Calu3 (cell line): ENCODE measurements at regions not wholly inside any gene's neighbourhood (a gene's known extent, or its start where the extent isn't known, plus 50 kb on each side); places are given as distances from the start of the nearest gene placed in this dataset.
"Not testable (repeated sequence)": the region's sequence is repeated elsewhere in the genome, so short reads cannot be mapped to it uniquely, and the experiment has no call there.

Source experiments
- BruUV-seq: library from RNA; stranded (reverse); fragments of 400-500 nt; replicated peaks from 2 replicates; lab custom pipeline; 2021; lab: Mats Ljungman, UMichigan
- CTCF ChIA-PET: fragments of 300-600 bp; sonication (Branson Sonifier 250); formaldehyde crosslinking; loops from one replicate; lab custom pipeline; 2022; ENCODE audit warnings: antibody characterized with exemption; lab: Charles Lee
- DNase-seq: peaks from one replicate; pipeline ENCODE4 v3.0.0; 2022
- H3K27ac Mint-ChIP-seq: one replicate; pipeline ENCODE4 v1.8.0; 2022; ENCODE audit warnings: mixed read lengths; ENCODE audit not compliant: unreplicated experiment
- H3K27me3 Mint-ChIP-seq: one replicate; pipeline ENCODE4 v1.8.0; 2022; ENCODE audit warnings: mixed read lengths; ENCODE audit not compliant: unreplicated experiment
- H3K36me3 Mint-ChIP-seq: one replicate; pipeline ENCODE4 v1.8.0; 2022; ENCODE audit warnings: mild to moderate bottlenecking, moderate library complexity, mixed read lengths; ENCODE audit not compliant: insufficient read depth, unreplicated experiment
- H3K4me1 Mint-ChIP-seq: one replicate; pipeline ENCODE4 v1.8.0; 2022; ENCODE audit warnings: mild to moderate bottlenecking, low read depth, mixed read lengths; ENCODE audit not compliant: unreplicated experiment
- H3K4me3 Mint-ChIP-seq: one replicate; pipeline ENCODE4 v1.8.0; 2022; ENCODE audit warnings: mild to moderate bottlenecking, low read depth, moderate library complexity, mixed read lengths; ENCODE audit not compliant: unreplicated experiment
- H3K9me3 Mint-ChIP-seq: one replicate; pipeline ENCODE4 v1.8.0; 2022; ENCODE audit warnings: low read depth, mixed read lengths; ENCODE audit not compliant: unreplicated experiment
- CTCF ChIP-seq: fragments of 200-600 bp; IDR thresholded peaks from one replicate; pipeline ENCODE4 v1.8.0; 2022; ENCODE audit warnings: antibody characterized with exemption; ENCODE audit not compliant: unreplicated experiment
- intact Hi-C: fragments of 100-400 bp; cut with micrococcal nuclease; formaldehyde crosslinking; loops from one replicate; pipeline ENCODE4 v1.10.0; 2022; ENCODE audit not compliant: unreplicated experiment

GRCh38 chr4:66372706-66373105 lies 702.4 kb upstream of the EPHA5 start:
- intact Hi-C loops: no loop called here
- BruUV-seq: no TSS peak
- no peak for TF ChIP-seq CTCF

GRCh38 chr4:66367043-66367660 lies 696.9 kb upstream of the EPHA5 start:
- intact Hi-C loops: no loop called here
- CTCF ChIA-PET: no interaction called here
- DNase-seq: no peak
- no peaks in the 10 kb centered on the region for H3K9me3 Mint-ChIP-seq
- H3K4me1 Mint-ChIP-seq: no peaks in the 10 kb centered on the region
- BruUV-seq: no TSS peak
- H3K27me3 Mint-ChIP-seq: no peaks in the 10 kb centered on the region
- no peaks in the 10 kb centered on the region for H3K36me3 Mint-ChIP-seq
- H3K27ac Mint-ChIP-seq: no peak overlapping the region
- TF ChIP-seq CTCF: no peak
- H3K4me3 Mint-ChIP-seq: no peak overlapping the region

More at GRCh38 chr4:66372706-66373105, 702.4 kb upstream of the EPHA5 start:
- no peak for DNase-seq
- H3K27ac Mint-ChIP-seq: no peak overlapping the region
- no peaks in the 10 kb centered on the region for H3K4me1 Mint-ChIP-seq
- H3K9me3 Mint-ChIP-seq: no peaks in the 10 kb centered on the region
- no peak overlapping the region for H3K4me3 Mint-ChIP-seq
- no peaks in the 10 kb centered on the region for H3K27me3 Mint-ChIP-seq
- CTCF ChIA-PET: no interaction called here
- no peaks in the 10 kb centered on the region for H3K36me3 Mint-ChIP-seq

GRCh38 chr4:66360395-66360794 lies 690.1 kb upstream of the EPHA5 start:
- H3K36me3 Mint-ChIP-seq, CTCF ChIA-PET, intact Hi-C loops, H3K9me3 Mint-ChIP-seq, H3K27ac Mint-ChIP-seq, BruUV-seq, DNase-seq, H3K4me3 Mint-ChIP-seq, H3K27me3 Mint-ChIP-seq, H3K4me1 Mint-ChIP-seq: not testable (repeated sequence)

- CTCF ChIA-PET: no interaction called here
- intact Hi-C loops: no loop called here
- DNase-seq: no peak
- Mint-ChIP-seq H3K9me3 (no peaks in the 10 kb centered on the region), H3K27ac (no peak overlapping the region), H3K36me3 (no peaks in the 10 kb centered on the region), H3K4me1 (no peaks in the 10 kb centered on the region), H3K27me3 (no peaks in the 10 kb centered on the region), H3K4me3 (no peak overlapping the region)
- BruUV-seq: no TSS peak
- no peak for TF ChIP-seq CTCF
Observed at GRCh38 chr4:66357316-66357715, 687.0 kb upstream of the EPHA5 start.

GRCh38 chr4:66355328-66355727 lies 685.0 kb upstream of the EPHA5 start:
- H3K4me1 Mint-ChIP-seq: no peaks in the 10 kb centered on the region
- intact Hi-C loops: no loop called here
- BruUV-seq: no TSS peak
- no peaks in the 10 kb centered on the region for H3K9me3 Mint-ChIP-seq
- DNase-seq: no peak
- CTCF ChIA-PET: no interaction called here
- no peak overlapping the region for H3K27ac Mint-ChIP-seq
- H3K36me3 Mint-ChIP-seq: no peaks in the 10 kb centered on the region
- H3K4me3 Mint-ChIP-seq: no peak overlapping the region
- no peaks in the 10 kb centered on the region for H3K27me3 Mint-ChIP-seq
- TF ChIP-seq CTCF: no peak
